GM21619 (cell line): ENCODE measurements at regions not wholly inside any gene's neighbourhood (a gene's known extent, or its start where the extent isn't known, plus 50 kb on each side); places are given as distances from the start of the nearest gene placed in this dataset.

Source experiments
- ATAC-seq: cut with Tn5 transposase; IDR thresholded peaks from one replicate; pipeline ENCODE4 v1.9.1; 2021; ENCODE audit not compliant: unreplicated experiment

GRCh38 chr14:98685725-98686124 is 586.3 kb downstream of the BCL11B start:
- no peak for ATAC-seq

- ATAC-seq, result no peak
Measured at GRCh38 chr14:98688446-98688845, 583.6 kb downstream of the BCL11B start.

- ATAC-seq, result no peak
Measured at GRCh38 chr14:98689951-98690350, 582.0 kb downstream of the BCL11B start.

GRCh38 chr14:98692832-98693231 is 579.2 kb downstream of the BCL11B start:
- ATAC-seq, result no peak

GRCh38 chr14:98694541-98694940 is 577.5 kb downstream of the BCL11B start:
- no peak for ATAC-seq

GRCh38 chr14:98695809-98696208 is 576.2 kb downstream of the BCL11B start:
- ATAC-seq, result no peak

GRCh38 chr14:98698341-98698740 is 573.7 kb downstream of the BCL11B start:
- no peak for ATAC-seq

GRCh38 chr14:98700748-98701147 is 571.2 kb downstream of the BCL11B start:
- ATAC-seq, result no peak

GRCh38 chr14:98701377-98701776 is 570.6 kb downstream of the BCL11B start:
- no peak for ATAC-seq

- no peak for ATAC-seq
Measured at GRCh38 chr14:98704441-98704840, 567.6 kb downstream of the BCL11B start.

- ATAC-seq, result no peak
Measured at GRCh38 chr14:98705871-98706300, 566.1 kb downstream of the BCL11B start.

- ATAC-seq, result no peak
Measured at GRCh38 chr14:98707522-98707921, 564.5 kb downstream of the BCL11B start.

GRCh38 chr14:98708555-98708954 is 563.4 kb downstream of the BCL11B start:
- ATAC-seq, result no peak

- ATAC-seq, result no peak
Measured at GRCh38 chr14:98711453-98711852, 560.5 kb downstream of the BCL11B start.

- no peak for ATAC-seq
Measured at GRCh38 chr14:98714626-98715425, 557.2 kb downstream of the BCL11B start.

GRCh38 chr14:98716133-98716532 is 555.9 kb downstream of the BCL11B start:
- ATAC-seq, result no peak

- no peak for ATAC-seq
Measured at GRCh38 chr14:98721061-98721460, 550.9 kb downstream of the BCL11B start.

- no peak for ATAC-seq
Measured at GRCh38 chr14:98724734-98725133, 547.3 kb downstream of the BCL11B start.

GRCh38 chr14:98725191-98725590 is 546.8 kb downstream of the BCL11B start:
- ATAC-seq, result no peak

GRCh38 chr14:98725676-98726075 is 546.3 kb downstream of the BCL11B start:
- ATAC-seq, result no peak

- no peak for ATAC-seq
Measured at GRCh38 chr14:98726585-98727405, 545.2 kb downstream of the BCL11B start.

- no peak for ATAC-seq
Measured at GRCh38 chr14:98728024-98728423, 544.0 kb downstream of the BCL11B start.
